ENCODE measurements at regions not wholly inside any gene's neighbourhood (a gene's known extent, or its start where the extent isn't known, plus 50 kb on each side); places are given as distances from the start of the nearest gene placed in this dataset.

Small RNA genes lying in the stretch of these regions (microRNA-seq; reads per million reads assigned to microRNA genes)
- 0 reads per million in 2 donors for gene MIR4477B (ENCODE audit: borderline number of aligned reads in 1 of 2, borderline replicate concordance in 2 of 2)
